Renal cortex interstitium (tissue), 11 donors: ENCODE measurements at regions not wholly inside any gene's neighbourhood (a gene's known extent, or its start where the extent isn't known, plus 50 kb on each side); places are given as distances from the start of the nearest gene placed in this dataset.

Experiments used
- DNase-seq, 11 donors: peaks; one replicate each; pipeline ENCODE4 v3.0.0-alpha.2; 2013; ENCODE audit warnings: low read depth in 9 of 11, low spot score in 4 of 11; ENCODE audit errors: extremely low read depth in 1 of 11

DNA sequence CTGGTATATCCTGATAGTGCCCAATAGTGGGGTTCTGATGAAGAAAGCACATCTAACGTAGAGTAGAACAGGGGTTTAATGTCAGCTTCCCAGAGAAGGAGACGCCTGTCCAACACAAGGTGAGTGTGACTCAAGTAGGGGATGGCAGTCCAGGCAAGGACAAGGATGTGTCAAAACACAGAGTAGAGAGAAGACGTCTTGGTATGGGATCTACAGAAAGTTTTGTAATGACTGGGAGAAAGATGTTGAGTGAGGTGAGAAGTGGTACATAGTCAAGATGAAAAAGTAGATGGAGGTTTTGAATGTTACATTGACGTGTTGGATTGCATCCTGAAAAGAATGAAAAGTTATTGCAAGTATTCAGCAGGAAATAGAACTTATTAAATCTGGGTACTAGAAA is 124.4 kb downstream of the TMA16 start:
- DNase-seq, result no peak

DNA sequence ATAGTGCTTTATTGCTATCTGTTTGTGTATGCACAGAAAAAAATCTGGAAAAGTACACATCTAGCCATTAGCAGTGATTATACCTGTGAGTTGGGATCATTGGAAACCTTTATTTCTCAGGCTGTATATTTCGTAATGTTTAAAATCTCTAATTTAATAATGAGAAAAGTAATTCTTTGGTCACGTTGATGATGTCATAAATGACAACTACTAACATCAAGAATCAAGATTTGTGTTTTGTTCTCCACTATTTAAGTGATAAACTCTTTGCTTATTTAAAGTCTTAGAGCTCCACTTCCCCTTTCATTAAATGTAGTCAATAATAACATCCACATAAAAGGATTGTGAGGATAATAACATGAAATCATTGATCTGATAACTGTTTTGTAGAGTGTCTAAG is 126.2 kb downstream of the TMA16 start:
- DNase-seq, result no peak

DNA sequence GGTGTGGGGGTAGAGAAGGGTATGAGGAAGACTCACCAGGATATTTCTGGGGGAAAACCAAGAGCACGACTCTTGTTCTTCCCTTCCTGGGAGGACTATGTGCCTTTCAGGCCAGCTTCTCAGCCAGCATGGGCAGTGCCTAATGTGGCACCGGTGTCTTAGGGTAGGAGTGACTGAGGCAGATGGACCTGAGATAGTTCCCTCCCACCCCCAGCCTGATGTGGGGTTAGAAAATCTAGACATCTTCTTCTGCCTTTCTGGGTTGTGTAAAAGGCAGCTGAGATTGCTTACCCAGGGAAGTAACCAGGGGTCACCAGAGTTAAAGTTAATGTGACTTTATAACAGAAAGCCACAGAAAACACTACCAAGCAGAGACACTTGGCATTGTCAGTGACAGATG is 127.3 kb downstream of the TMA16 start:
- no peak for DNase-seq

DNA sequence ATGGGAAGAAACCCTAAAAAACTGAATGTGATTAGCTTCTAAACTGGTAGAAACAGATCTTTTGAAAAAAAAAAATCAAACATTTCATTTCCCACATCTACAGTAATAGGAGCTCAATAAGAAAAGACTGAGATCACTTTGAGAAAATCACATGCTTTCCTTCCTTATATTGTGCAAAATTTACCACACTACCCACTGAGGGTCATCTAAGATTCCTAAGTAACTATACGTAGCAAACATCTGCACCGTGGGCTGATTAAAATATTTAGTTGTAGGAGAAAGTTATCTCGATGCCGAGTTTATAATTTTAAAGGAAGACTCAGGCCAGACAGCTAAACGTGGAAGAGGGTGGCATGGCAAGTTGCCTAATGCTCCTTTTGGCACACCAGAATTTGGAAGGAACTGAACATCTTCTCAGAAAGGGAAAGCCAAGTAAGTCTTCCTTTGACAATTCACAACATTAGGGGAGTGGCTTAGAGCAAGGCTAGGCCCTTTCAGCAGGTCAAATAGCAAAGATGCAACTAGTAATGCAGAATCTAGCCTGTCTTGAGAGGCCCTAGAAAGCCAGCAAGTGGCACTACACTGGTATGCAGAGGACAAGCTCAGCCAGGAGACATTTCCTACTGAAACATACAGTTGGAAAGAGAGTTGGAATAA is 128.0 kb downstream of the TMA16 start:
- DNase-seq, result no peak

DNA sequence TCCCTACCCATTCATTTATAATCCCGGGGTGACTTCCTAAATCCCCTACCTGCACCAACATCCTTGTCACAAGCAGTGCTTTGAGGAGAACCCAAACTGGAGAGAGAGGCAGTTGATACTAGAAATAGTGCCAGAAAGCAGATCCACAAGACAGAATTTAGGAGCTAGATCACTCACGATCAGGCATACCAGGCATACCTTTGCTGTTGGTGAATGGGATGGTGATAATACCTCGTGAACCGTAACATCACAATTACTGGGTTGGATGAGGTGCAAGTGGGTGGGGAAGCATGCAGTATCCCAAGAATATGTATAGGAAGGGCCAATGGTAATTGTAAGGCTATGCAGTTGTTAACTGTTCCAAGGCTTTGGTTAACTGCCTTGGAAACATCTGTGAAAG is 129.3 kb downstream of the TMA16 start:
- no peak for DNase-seq

DNA sequence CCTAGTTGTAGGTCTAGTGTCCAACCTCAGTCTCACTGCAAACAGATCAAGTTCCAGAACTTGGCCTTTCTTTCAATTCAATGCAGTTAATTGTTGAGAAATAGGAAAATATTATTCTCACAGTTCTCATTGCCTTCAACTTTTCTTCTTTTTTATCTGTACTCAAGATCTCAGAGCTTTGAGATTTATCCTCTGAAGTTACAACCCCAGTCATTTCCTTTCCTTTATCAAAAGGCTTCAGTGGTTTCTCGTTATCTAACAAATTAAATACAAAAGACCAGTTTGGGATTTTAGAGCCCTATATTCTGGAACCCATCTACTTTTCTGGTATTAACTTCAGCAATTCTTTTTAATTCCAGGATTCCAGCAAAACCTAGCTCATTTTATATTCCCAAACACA is 130.2 kb downstream of the TMA16 start:
- no peak for DNase-seq

DNA sequence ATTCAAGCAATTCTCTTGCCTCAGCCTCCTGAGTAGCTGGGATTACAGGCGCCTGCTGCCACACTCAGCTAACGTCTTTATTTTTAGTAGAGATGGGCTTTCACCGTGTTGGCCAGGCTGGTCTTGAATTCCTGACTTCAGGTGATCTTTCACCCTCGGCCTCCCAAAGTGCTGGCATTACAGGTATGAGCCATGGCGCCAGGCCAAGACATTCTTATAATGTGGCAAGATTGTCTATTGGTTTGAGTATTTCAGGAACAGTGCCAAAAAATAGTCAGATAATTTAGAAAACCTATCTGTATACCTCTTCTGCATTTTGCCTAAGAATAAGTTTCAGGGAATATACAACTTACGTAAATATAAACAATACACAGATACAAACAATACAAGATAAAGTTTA is 136.8 kb downstream of the TMA16 start:
- DNase-seq, result no peak

DNA sequence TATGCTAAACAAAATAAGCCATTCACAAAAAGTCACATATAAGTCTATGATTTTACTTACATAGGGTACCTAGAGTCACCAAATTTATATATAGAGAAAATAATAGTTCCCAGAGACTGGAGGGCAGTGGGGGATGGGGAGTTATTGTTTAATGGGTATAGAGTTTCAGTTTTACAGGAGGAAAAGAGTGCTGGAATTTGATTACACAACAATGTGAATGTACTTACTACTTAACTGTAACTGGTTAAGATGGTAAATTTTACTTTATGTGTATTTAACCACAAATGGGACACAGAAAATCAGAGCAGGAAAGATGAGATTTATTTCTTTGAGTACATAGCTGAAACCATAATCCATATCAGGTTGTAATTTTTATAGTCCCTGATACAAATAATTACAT is 144.4 kb downstream of the TMA16 start:
- DNase-seq, result no peak

DNA sequence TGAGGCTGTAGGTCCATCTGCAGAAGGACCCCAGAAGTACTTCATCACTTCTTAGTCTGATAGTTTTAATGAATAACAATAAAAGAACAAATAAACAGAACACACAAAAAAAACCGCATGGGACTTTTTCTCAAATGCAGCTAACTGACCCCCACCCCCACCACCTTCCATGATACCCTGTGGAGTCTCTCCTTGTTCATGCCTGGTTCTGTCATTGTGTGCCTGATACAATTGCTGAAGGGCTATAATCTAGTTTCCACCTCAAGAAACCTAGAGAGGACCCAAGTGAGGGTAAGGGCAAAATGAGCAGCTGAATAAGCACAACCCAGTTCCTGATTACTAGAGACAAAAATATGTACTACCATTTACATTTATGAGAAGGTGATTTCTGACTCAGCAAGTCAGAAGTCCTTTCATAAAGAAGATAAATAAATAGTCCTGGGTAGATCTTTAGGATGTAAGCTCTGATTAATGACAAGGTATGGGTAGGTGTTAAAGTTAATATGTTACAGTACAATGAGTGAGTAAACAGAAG is 155.1 kb downstream of the TMA16 start:
- DNase-seq, result no peak

DNA sequence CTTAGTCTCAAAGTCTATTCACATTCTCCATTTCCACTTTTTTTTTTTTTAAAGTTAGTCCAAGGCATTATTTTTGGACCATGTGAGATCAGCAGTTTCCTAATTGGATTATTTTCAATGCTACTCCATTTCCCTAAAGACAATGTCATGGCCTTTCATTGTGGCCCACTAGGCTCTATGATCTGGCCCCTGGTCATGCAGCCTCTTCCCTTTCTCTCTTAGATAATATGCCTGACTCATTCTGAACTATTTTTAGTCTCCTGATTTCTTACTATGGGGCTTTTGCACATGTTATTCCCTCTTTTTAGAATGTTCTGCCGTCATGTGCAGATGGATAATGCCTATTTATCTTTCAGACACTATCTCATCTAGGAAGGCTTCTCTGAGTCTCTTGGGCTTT is 157.3 kb downstream of the TMA16 start:
- no peak for DNase-seq

DNA sequence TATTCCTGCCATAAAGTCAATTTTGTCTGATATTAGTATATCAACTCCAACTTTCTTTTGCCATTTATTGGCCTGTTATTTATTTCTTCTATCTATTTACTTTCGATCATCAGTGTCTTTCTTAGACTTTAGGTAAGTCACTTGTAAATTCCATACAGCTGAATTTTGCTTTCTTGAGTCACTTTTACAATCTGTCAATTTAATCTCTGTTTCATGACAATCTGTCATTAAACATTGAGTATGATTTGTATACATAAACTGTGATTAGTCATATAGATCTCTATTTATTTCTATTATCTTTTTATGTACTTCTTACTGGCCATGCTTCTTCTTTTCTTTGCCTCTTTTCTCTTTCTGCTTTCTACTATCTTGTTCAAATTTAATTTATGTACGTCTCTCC is 160.1 kb downstream of the TMA16 start:
- DNase-seq, result no peak

DNA sequence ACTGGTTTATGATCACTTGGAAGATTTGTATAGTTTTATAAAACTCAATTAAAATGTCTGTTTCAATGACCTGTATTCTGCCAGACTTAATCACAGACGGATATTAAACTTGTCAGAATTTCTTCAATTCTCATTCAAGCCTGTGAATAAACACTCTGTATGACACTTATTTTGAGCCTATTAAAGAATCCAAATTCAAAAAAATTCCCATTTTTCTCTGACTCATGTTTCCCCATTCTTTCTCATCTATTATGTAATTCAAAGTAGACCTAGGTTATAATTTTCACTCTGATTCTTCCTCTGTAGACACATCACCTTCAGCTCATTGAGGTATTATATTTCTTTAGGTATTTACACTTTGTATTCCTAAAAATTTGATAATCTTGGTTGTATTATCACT is 166.1 kb downstream of the TMA16 start:
- DNase-seq, result no peak

DNA sequence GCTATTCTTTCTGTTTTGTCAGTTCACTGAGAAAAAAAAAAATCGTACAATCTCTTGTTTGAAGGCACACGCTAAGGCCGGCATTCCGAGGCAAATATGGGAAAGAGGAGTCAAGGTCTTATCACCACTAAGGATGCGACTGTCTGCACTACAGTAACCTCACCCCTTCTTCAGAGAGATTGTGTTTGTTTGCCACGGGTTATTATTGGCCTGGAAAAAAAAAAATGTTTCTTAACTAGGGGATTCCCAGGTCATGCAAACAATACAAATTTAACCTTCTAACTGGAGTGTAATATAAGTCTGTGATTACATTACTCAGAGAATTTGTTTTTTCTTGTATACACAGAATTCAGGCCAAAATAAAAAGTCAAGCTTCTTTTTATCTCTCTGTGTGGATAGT is 168.3 kb downstream of the TMA16 start:
- peak in 1 of 11 donors; percentile 5 for DNase-seq

DNA sequence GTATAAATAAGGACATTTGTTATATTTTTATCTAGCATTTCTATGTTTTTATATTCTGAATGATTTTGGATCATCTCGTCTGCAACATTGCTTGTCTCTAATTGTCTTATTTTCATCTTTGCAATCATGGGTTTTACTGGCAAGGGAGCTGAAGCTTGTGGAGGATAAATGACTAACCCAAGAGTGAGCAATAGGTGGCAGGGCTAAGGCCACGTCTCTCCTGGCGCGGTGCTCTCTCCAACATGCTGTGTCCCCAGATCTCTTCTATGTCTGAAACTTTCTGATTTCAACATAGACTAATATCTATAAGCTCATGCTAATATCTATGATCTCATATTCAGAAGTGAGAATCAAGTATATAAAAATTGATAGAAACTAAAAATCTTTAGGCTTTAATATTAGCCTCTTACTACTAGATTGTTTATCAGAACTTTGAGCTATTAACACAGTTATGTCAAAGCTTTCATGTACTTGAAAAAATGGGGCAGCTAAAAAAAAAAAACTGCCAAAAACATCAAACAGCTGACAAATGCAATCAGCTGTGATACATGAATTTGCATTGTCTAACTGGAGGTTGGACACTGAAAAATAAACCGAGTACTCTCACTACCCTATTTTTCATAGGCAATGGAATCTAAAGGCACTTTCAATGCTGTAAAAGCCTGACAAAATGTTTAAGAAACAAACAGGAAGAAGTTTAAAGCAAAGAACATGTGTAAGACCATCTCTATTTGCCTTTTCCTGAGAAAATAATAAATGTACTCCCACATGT is 169.2 kb downstream of the TMA16 start:
- DNase-seq, result no peak

DNA sequence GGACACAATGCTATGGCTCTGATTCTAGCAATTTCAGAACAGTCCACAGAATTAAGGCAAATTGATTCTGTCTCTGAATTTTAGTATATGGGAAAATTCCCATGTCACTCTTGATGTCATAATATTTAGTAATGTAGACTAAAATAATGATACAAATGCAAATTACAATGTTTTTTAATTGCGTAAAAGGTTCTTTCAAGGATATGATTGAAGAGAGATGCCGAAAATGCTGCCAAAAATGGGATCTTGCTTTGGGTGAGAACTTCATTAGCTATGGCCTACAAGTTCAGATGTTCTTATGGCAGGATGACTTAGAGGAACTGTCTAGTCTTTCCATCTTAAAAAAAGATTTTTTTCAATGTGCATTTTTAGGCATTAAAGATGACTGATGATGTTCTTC is 170.6 kb downstream of the TMA16 start:
- DNase-seq, result no peak

DNA sequence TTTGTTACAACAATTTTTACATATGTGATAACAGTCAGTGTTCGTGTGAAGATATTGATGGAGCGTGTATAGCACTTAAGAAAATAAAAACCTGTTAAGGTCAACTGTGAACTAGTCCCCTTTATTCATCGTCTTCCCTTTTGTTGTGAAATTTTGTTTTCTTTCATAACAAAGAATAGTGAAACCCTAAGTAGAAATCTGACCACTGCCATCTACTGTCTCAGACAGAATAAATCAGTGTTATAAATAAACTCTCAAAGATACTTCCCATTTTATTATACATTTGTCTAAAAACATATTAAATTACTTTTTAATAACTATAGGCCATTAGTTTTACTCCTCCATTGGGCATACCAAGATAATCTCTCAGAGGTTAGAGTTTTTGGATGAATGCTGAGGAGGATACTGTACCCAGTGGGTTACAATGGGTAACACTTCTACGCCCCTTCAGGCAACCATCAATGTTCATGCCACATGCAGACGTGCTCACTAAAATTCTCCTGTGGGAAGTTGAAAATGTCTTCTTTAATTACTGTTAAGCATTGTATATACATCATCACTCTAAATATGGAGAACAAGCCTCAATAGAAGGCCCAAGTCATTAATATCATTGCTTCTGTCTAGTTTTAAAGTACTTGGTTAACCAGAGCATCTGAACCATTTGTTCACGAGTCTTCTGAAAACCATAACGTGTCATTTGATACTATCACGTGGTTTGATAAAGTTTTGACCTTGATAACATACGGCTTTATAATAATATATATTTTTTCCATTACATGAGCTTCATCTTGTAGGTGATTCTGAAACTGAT is 171.2 kb downstream of the TMA16 start:
- no peak for DNase-seq

DNA sequence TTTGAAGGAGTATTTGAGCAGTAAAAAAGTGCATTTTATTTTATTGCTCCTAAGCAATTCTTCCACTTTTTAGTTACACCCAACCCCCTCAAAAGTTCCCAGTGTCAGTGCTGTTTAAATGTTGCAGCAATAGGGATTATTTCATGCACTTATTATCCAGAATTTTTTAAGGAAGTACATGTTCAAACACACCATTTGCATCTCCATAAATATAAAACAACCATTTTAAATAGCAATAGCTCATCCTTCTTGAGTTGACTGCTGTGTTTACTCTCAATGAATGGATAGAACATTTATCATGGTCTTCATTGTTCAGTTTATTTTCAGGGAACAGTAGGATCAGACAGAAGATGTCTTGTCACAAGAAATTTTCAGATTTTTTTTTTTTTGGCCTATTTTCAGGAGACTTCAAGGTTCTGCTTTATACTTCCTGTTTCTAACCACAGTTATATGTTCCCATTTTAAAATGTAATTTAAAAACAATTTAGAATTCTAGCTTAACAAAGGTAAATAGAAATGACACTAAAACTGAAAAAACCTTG is 171.9 kb downstream of the TMA16 start:
- DNase-seq, result no peak

DNA sequence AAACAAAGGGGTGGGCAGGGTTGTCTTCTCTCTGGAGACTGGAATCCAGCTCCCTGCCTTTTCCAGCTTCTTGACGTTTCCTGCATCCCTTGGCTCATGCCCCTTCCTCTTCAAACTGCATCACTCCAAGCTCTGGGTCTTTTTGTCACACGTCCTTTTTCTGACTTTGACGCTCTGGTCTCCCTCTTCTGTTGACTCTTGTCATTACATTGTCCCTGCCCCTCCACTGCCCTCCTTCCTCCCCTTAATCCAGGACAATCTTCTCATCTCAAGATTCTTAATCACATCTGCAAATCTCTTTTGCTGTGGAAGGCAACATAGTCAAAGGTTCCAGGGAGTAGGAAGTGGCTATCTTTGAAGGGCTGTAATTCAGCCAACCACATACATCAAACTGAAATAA is 178.3 kb downstream of the TMA16 start:
- no peak for DNase-seq

DNA sequence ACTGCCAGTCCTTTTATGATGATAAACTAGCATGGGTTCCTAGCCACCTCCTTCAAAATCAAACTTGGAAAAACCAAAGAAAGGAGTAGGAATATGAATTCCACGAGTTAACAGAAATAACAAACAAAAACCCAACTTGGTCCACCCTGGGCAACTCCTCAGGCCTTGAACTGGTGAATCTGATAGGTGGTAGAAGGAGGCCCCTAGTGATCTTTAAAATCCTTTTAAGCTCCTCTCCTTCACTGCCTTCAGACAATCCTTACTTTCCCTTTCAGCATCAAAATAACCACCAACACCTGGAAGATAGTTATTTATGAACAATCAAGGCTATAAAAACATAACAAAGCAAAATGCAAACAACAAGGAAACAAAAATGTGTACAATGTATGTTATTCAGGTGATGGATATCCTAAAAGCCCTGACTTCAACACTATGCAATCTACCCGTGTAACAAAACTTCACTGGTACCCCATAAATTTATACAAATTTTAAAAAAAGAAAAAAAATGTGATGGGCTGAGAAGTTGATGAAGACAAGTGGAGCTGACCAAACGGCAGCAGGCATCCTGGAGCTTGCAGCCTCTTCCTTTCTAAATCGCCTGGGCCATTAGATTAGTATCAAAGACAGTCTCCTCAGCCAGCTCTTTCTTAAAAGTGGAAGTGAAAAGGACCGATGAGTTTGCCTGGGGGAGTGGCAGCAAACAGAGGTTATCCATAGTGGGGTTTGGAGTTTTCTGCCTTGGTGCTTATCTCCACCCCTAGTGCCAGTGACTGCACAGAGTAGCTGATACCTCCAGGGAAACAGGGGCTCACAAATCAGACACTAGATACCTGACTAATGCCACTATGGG is 179.6 kb downstream of the TMA16 start:
- no peak for DNase-seq
